GM23338 (cell line): ENCODE measurements at regions not wholly inside any gene's neighbourhood (a gene's known extent, or its start where the extent isn't known, plus 50 kb on each side); places are given as distances from the start of the nearest gene placed in this dataset.

Source experiments
- ATAC-seq: fragments of 200-7000 bp; cut with Tn5 transposase; 3 replicates; pipeline ENCODE4 v1.9.1; 2020
- DNase-seq: peaks from one replicate; pipeline ENCODE4 v3.0.0-alpha.2; 2015; ENCODE audit warnings: low spot score
- H2AFZ ChIP-seq: fragments of 200-600 bp; sonication (generic); 2 replicates; pipeline ENCODE4 v1.8.0; 2016; ENCODE audit warnings: antibody characterized with exemption, mild to moderate bottlenecking, moderate library complexity
- H3F3A ChIP-seq: fragments of 200-600 bp; sonication (generic); replicated peaks from 2 replicates; pipeline ENCODE4 v1.8.0; 2017; ENCODE audit warnings: antibody characterized with exemption, mixed run types, low read depth
- H3K27ac ChIP-seq: fragments of 200-600 bp; sonication (generic); 2 replicates; pipeline ENCODE4 v1.6.1; 2016; ENCODE audit warnings: low read depth
- H3K27me3 ChIP-seq: fragments of 200-600 bp; sonication (generic); 2 replicates; pipeline ENCODE4 v1.8.0; 2016; ENCODE audit warnings: mild to moderate bottlenecking, mixed run types, moderate library complexity; ENCODE audit not compliant: insufficient read depth
- H3K36me3 ChIP-seq: fragments of 200-600 bp; sonication (generic); 2 replicates; pipeline ENCODE4 v1.8.0; 2016; ENCODE audit warnings: mild to moderate bottlenecking; ENCODE audit not compliant: insufficient read depth
- H3K4me1 ChIP-seq: fragments of 200-600 bp; sonication (generic); 2 replicates; pipeline ENCODE4 v1.8.0; 2016; ENCODE audit warnings: mild to moderate bottlenecking, moderate library complexity; ENCODE audit not compliant: insufficient read depth
- H3K4me2 ChIP-seq: fragments of 200-600 bp; sonication (generic); 2 replicates; pipeline ENCODE4 v1.7.1; 2017; ENCODE audit warnings: mixed run types
- H3K4me3 ChIP-seq: fragments of 200-600 bp; sonication (generic); 2 replicates; pipeline ENCODE4 v1.6.1; 2016; ENCODE audit warnings: mixed run types
- H3K79me2 ChIP-seq: fragments of 200-600 bp; sonication (generic); replicated peaks from 2 replicates; pipeline ENCODE4 v1.8.0; 2017; ENCODE audit warnings: mild to moderate bottlenecking; ENCODE audit not compliant: insufficient read depth
- H3K9me2 ChIP-seq: fragments of 200-600 bp; sonication (generic); 2 replicates; pipeline ENCODE4 v1.8.0; 2017; ENCODE audit not compliant: insufficient read depth
- H4K20me1 ChIP-seq: fragments of 200-600 bp; sonication (generic); replicated peaks from 2 replicates; pipeline ENCODE4 v1.8.0; 2017; ENCODE audit warnings: mild to moderate bottlenecking; ENCODE audit not compliant: insufficient read depth
- H3K27ac Mint-ChIP-seq: 2 replicates; pipeline ENCODE4 v1.8.0; 2020; ENCODE audit warnings: inconsistent platforms, mild to moderate bottlenecking, moderate library complexity, mixed read lengths
- H3K27me3 Mint-ChIP-seq: 3 replicates; pipeline ENCODE4 v1.8.0; 2022; ENCODE audit warnings: low read depth, mild to moderate bottlenecking, moderate library complexity, mixed read lengths, inconsistent platforms; ENCODE audit not compliant: insufficient read depth, poor library complexity
- H3K36me3 Mint-ChIP-seq: 3 replicates; pipeline ENCODE4 v1.8.0; 2021; ENCODE audit warnings: low read depth, mild to moderate bottlenecking, inconsistent platforms, moderate library complexity, mixed read lengths
- H3K4me1 Mint-ChIP-seq: 3 replicates; pipeline ENCODE4 v1.8.0; 2020; ENCODE audit warnings: mild to moderate bottlenecking, inconsistent platforms, mixed read lengths
- H3K4me3 Mint-ChIP-seq: 3 replicates; pipeline ENCODE4 v1.8.0; 2021; ENCODE audit warnings: moderate library complexity, mild to moderate bottlenecking, inconsistent platforms, mixed read lengths
- H3K9me3 Mint-ChIP-seq: 3 replicates; pipeline ENCODE4 v1.8.0; 2020; ENCODE audit warnings: moderate library complexity, mild to moderate bottlenecking, inconsistent platforms, mixed read lengths
- CREB1 ChIP-seq: fragments of 250-450 bp; sonication (Bioruptor Pico); IDR thresholded peaks from 2 replicates; pipeline ENCODE4 v1.5.0; 2020; ENCODE audit warnings: low read depth, mild to moderate bottlenecking, moderate library complexity
- EZH2 ChIP-seq: fragments of 200-600 bp; sonication (generic); IDR thresholded peaks from one replicate; pipeline ENCODE4 v1.8.0; 2017; ENCODE audit warnings: antibody characterized with exemption, mild to moderate bottlenecking, low read depth; ENCODE audit not compliant: unreplicated experiment
- EZH2phosphoT487 ChIP-seq: fragments of 200-600 bp; sonication (generic); IDR thresholded peaks from one replicate; pipeline ENCODE4 v1.8.1; 2018; ENCODE audit warnings: antibody characterized with exemption; ENCODE audit not compliant: unreplicated experiment
- JUNB ChIP-seq: IDR thresholded peaks from one replicate; pipeline ENCODE4 v1.6.1; 2016; ENCODE audit warnings: antibody characterized with exemption; ENCODE audit not compliant: unreplicated experiment
- NANOG ChIP-seq: IDR thresholded peaks from 2 replicates; pipeline ENCODE4 v1.6.1; 2016; ENCODE audit warnings: antibody characterized with exemption, borderline replicate concordance
- POLR2AphosphoS5 ChIP-seq: IDR thresholded peaks from 2 replicates; pipeline ENCODE4 v1.6.1; 2016; ENCODE audit warnings: antibody characterized with exemption, low read depth
- STAT1 ChIP-seq: IDR thresholded peaks from one replicate; pipeline ENCODE4 v1.6.1; 2016; ENCODE audit warnings: antibody characterized with exemption; ENCODE audit not compliant: unreplicated experiment
- ZNF114 ChIP-seq: fragments of 250-450 bp; sonication (Bioruptor Pico); IDR thresholded peaks from 2 replicates; pipeline ENCODE4 v1.5.0; 2020; ENCODE audit warnings: mild to moderate bottlenecking, moderate library complexity
- ZNF331 ChIP-seq: fragments of 250-450 bp; sonication (Bioruptor Pico); IDR thresholded peaks from 2 replicates; pipeline ENCODE4 v1.5.0; 2020; ENCODE audit warnings: low read depth, mild to moderate bottlenecking, moderate library complexity
- TF ChIP-seq, protein P1 (sequence below): IDR thresholded peaks from 2 replicates; pipeline ENCODE4 v1.6.1; 2016; ENCODE audit warnings: antibody characterized with exemption
- TF ChIP-seq, protein P2 (sequence below), 2 experiments: fragments of 200-600 bp in 1 of 2; sonication (generic) in 1 of 2; conservative IDR thresholded peaks; 2 replicates each; pipeline versions ENCODE4 v1.5.1 to v1.6.1; 2016 to 2017; ENCODE audit warnings: antibody characterized with exemption in 2 of 2, low read depth in 2 of 2, mild to moderate bottlenecking in 2 of 2, moderate library complexity in 1 of 2
- TF ChIP-seq, protein P3 (sequence below): IDR thresholded peaks from one replicate; pipeline ENCODE4 v1.6.1; 2018; ENCODE audit warnings: antibody characterized with exemption; ENCODE audit not compliant: unreplicated experiment
- TF ChIP-seq, protein P4 (sequence below): fragments of 250-450 bp; sonication (Bioruptor Pico); IDR thresholded peaks from 2 replicates; pipeline ENCODE4 v1.5.0; 2020; ENCODE audit warnings: mild to moderate bottlenecking, moderate library complexity

DNA sequence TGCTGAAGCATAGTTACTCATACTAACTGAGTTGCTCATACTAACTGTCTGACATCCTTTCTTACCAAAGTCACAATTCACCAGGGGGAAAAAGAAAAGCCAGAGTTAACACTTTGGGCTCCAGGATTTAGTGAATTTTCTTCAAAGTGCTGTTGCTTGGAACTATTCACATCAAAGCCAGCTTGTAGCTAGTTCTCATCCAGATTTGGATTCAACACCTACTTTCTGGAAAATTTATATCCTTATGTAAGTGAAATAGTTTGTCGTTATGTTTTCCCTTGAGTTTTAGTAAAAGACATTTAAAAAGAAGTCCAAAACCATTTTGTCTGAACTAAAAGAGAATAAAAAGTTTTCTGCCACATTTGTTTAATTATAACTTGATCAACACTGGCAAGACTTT is 264.6 kb downstream of the BRINP2 start:
- Mint-ChIP-seq H3K36me3 (no peaks in the 10 kb centered on the region), H3K27me3 (no peaks in the 10 kb centered on the region), H3K4me3 (no peak overlapping the region), H3K4me1 (peaks cover 9% of the 10 kb centered on the region; the same call in 2 of the 3 replicates), H3K27ac (no peak overlapping the region), H3K9me3 (no peaks in the 10 kb centered on the region)
- peaks cover 12% of the 10 kb centered on the region; the same call in 1 of the 2 replicates for H3K9me2 ChIP-seq
- H3K4me3 ChIP-seq: no peak overlapping the region
- no peaks in the 10 kb centered on the region for H3K27me3 ChIP-seq
- no peak overlapping the region for H2AFZ ChIP-seq
- no peaks in the 10 kb centered on the region for H3K79me2 ChIP-seq
- no peak overlapping the region for H3K4me2 ChIP-seq
- no peaks in the 10 kb centered on the region for H3K4me1 ChIP-seq
- no peaks in the 10 kb centered on the region for H3F3A ChIP-seq
- TF ChIP-seq ZNF114 (no peak), JUNB (no peak), POLR2AphosphoS5 (no peak), CREB1 (CRISPR knock-in tag) (no peak), ZNF331 (no peak), EZH2 (no peak), EZH2phosphoT487 (no peak), STAT1 (no peak), NANOG (no peak)
- TF ChIP-seq, protein P1, sequence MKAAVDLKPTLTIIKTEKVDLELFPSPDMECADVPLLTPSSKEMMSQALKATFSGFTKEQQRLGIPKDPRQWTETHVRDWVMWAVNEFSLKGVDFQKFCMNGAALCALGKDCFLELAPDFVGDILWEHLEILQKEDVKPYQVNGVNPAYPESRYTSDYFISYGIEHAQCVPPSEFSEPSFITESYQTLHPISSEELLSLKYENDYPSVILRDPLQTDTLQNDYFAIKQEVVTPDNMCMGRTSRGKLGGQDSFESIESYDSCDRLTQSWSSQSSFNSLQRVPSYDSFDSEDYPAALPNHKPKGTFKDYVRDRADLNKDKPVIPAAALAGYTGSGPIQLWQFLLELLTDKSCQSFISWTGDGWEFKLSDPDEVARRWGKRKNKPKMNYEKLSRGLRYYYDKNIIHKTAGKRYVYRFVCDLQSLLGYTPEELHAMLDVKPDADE: no peak
- TF ChIP-seq, protein P2, sequence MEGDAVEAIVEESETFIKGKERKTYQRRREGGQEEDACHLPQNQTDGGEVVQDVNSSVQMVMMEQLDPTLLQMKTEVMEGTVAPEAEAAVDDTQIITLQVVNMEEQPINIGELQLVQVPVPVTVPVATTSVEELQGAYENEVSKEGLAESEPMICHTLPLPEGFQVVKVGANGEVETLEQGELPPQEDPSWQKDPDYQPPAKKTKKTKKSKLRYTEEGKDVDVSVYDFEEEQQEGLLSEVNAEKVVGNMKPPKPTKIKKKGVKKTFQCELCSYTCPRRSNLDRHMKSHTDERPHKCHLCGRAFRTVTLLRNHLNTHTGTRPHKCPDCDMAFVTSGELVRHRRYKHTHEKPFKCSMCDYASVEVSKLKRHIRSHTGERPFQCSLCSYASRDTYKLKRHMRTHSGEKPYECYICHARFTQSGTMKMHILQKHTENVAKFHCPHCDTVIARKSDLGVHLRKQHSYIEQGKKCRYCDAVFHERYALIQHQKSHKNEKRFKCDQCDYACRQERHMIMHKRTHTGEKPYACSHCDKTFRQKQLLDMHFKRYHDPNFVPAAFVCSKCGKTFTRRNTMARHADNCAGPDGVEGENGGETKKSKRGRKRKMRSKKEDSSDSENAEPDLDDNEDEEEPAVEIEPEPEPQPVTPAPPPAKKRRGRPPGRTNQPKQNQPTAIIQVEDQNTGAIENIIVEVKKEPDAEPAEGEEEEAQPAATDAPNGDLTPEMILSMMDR (conservative IDR thresholded peaks at IDR 0.05; ENCODE audit: low read depth in 2 of 2): no peak
- TF ChIP-seq, protein P3, sequence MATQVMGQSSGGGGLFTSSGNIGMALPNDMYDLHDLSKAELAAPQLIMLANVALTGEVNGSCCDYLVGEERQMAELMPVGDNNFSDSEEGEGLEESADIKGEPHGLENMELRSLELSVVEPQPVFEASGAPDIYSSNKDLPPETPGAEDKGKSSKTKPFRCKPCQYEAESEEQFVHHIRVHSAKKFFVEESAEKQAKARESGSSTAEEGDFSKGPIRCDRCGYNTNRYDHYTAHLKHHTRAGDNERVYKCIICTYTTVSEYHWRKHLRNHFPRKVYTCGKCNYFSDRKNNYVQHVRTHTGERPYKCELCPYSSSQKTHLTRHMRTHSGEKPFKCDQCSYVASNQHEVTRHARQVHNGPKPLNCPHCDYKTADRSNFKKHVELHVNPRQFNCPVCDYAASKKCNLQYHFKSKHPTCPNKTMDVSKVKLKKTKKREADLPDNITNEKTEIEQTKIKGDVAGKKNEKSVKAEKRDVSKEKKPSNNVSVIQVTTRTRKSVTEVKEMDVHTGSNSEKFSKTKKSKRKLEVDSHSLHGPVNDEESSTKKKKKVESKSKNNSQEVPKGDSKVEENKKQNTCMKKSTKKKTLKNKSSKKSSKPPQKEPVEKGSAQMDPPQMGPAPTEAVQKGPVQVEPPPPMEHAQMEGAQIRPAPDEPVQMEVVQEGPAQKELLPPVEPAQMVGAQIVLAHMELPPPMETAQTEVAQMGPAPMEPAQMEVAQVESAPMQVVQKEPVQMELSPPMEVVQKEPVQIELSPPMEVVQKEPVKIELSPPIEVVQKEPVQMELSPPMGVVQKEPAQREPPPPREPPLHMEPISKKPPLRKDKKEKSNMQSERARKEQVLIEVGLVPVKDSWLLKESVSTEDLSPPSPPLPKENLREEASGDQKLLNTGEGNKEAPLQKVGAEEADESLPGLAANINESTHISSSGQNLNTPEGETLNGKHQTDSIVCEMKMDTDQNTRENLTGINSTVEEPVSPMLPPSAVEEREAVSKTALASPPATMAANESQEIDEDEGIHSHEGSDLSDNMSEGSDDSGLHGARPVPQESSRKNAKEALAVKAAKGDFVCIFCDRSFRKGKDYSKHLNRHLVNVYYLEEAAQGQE: no peak
- TF ChIP-seq, protein P4, sequence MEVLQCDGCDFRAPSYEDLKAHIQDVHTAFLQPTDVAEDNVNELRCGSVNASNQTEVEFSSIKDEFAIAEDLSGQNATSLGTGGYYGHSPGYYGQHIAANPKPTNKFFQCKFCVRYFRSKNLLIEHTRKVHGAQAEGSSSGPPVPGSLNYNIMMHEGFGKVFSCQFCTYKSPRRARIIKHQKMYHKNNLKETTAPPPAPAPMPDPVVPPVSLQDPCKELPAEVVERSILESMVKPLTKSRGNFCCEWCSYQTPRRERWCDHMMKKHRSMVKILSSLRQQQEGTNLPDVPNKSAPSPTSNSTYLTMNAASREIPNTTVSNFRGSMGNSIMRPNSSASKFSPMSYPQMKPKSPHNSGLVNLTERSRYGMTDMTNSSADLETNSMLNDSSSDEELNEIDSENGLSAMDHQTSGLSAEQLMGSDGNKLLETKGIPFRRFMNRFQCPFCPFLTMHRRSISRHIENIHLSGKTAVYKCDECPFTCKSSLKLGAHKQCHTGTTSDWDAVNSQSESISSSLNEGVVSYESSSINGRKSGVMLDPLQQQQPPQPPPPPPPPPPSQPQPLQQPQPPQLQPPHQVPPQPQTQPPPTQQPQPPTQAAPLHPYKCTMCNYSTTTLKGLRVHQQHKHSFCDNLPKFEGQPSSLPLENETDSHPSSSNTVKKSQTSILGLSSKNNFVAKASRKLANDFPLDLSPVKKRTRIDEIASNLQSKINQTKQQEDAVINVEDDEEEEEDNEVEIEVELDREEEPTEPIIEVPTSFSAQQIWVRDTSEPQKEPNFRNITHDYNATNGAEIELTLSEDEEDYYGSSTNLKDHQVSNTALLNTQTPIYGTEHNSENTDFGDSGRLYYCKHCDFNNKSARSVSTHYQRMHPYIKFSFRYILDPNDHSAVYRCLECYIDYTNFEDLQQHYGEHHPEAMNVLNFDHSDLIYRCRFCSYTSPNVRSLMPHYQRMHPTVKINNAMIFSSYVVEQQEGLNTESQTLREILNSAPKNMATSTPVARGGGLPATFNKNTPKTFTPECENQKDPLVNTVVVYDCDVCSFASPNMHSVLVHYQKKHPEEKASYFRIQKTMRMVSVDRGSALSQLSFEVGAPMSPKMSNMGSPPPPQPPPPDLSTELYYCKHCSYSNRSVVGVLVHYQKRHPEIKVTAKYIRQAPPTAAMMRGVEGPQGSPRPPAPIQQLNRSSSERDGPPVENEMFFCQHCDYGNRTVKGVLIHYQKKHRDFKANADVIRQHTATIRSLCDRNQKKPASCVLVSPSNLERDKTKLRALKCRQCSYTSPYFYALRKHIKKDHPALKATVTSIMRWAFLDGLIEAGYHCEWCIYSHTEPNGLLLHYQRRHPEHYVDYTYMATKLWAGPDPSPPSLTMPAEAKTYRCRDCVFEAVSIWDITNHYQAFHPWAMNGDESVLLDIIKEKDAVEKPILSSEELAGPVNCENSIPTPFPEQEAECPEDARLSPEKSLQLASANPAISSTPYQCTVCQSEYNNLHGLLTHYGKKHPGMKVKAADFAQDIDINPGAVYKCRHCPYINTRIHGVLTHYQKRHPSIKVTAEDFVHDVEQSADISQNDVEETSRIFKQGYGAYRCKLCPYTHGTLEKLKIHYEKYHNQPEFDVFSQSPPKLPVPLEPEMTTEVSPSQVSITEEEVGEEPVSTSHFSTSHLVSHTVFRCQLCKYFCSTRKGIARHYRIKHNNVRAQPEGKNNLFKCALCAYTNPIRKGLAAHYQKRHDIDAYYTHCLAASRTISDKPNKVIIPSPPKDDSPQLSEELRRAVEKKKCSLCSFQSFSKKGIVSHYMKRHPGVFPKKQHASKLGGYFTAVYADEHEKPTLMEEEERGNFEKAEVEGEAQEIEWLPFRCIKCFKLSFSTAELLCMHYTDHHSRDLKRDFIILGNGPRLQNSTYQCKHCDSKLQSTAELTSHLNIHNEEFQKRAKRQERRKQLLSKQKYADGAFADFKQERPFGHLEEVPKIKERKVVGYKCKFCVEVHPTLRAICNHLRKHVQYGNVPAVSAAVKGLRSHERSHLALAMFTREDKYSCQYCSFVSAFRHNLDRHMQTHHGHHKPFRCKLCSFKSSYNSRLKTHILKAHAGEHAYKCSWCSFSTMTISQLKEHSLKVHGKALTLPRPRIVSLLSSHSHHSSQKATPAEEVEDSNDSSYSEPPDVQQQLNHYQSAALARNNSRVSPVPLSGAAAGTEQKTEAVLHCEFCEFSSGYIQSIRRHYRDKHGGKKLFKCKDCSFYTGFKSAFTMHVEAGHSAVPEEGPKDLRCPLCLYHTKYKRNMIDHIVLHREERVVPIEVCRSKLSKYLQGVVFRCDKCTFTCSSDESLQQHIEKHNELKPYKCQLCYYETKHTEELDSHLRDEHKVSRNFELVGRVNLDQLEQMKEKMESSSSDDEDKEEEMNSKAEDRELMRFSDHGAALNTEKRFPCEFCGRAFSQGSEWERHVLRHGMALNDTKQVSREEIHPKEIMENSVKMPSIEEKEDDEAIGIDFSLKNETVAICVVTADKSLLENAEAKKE (CRISPR knock-in tag): no peak
- no peak overlapping the region for H3K27ac ChIP-seq
- no peaks in the 10 kb centered on the region for H3K36me3 ChIP-seq
- ATAC-seq (no peak), DNase-seq (no peak)
- H4K20me1 ChIP-seq: no peaks in the 10 kb centered on the region
